ENCODE measurements at regions not wholly inside any gene's neighbourhood (a gene's known extent, or its start where the extent isn't known, plus 50 kb on each side); places are given as distances from the start of the nearest gene placed in this dataset.

DNA sequence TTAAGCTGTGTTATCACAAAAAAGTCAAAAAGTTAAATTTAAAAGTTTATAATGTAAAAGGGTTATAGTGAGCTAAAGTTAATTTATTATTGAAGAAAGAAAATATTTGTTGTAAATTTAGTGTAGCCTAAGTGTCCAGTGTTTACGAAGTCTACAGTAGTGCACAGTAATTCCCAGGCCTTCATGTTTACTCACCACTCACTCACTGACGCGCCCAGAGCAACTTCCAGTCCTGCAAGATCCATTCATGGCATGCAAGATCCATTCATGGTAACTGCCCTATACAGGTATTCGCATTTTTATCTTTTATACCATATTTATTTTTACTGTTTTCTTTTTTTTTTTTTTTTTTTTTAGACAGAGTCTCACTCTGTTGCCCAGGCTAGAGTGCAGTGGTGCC lies 69.5 kb downstream of the TPRA1 start:
- Mint-ChIP-seq H3K4me1 (peaks cover 19% of the 10 kb centered on the region), H3K27me3 (ENCODE audit: low read depth) (peaks cover 34% of the 10 kb centered on the region), H3K9me3 (peaks cover 6% of the 10 kb centered on the region), H3K36me3 (ENCODE audit: low read depth) (peaks cover 5% of the 10 kb centered on the region), H3K27ac (ENCODE audit: unreplicated experiment) (no peak overlapping the region), H3K4me3 (no peak overlapping the region)
- TF ChIP-seq, protein P1, sequence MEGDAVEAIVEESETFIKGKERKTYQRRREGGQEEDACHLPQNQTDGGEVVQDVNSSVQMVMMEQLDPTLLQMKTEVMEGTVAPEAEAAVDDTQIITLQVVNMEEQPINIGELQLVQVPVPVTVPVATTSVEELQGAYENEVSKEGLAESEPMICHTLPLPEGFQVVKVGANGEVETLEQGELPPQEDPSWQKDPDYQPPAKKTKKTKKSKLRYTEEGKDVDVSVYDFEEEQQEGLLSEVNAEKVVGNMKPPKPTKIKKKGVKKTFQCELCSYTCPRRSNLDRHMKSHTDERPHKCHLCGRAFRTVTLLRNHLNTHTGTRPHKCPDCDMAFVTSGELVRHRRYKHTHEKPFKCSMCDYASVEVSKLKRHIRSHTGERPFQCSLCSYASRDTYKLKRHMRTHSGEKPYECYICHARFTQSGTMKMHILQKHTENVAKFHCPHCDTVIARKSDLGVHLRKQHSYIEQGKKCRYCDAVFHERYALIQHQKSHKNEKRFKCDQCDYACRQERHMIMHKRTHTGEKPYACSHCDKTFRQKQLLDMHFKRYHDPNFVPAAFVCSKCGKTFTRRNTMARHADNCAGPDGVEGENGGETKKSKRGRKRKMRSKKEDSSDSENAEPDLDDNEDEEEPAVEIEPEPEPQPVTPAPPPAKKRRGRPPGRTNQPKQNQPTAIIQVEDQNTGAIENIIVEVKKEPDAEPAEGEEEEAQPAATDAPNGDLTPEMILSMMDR (conservative IDR thresholded peaks at IDR 0.05), result no peak
- no peak for DNase-seq (ENCODE audit: low read depth, low spot score)

- peaks cover 6% of the 10 kb centered on the region for H3K9me3 Mint-ChIP-seq
- no peak overlapping the region for H3K27ac Mint-ChIP-seq (ENCODE audit: unreplicated experiment)
- no peak for DNase-seq (ENCODE audit: low read depth, low spot score)
- no peak overlapping the region for H3K4me3 Mint-ChIP-seq
- TF ChIP-seq, protein P1 (conservative IDR thresholded peaks at IDR 0.05), result no peak
- H3K4me1 Mint-ChIP-seq, result no peaks in the 10 kb centered on the region
- peaks cover 5% of the 10 kb centered on the region for H3K36me3 Mint-ChIP-seq (ENCODE audit: low read depth)
- peaks cover 38% of the 10 kb centered on the region for H3K27me3 Mint-ChIP-seq (ENCODE audit: low read depth)
These were observed 72.0 kb downstream of the TPRA1 start for GRCh38 chr3:127518456-127519081.

DNA sequence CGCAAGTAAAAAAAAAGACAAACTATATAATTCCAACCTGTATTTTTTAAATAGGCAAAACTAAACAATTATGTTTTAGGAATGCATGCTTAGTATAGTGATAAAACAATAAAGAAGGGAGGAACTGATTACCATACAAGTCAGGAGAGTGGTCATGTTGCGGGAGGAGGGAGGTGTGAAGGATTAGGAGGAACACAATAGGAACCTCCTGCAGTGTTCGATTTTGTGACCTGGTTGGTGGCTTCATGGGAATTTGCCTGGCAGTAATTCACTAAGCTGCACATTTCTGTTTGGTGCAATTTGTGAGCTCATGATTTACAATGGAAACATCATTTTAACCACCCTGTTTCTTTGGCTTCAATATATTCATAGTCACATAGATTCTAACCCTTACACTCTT lies 78.3 kb downstream of the TPRA1 start:
- TF ChIP-seq, protein P1 (conservative IDR thresholded peaks at IDR 0.05), result no peak
- no peak for DNase-seq (ENCODE audit: low read depth, low spot score)
- no peak overlapping the region for H3K27ac Mint-ChIP-seq (ENCODE audit: unreplicated experiment)
- no peaks in the 10 kb centered on the region for H3K9me3 Mint-ChIP-seq
- peaks cover 33% of the 10 kb centered on the region for H3K27me3 Mint-ChIP-seq (ENCODE audit: low read depth)
- no peak overlapping the region for H3K4me3 Mint-ChIP-seq
- no peaks in the 10 kb centered on the region for H3K36me3 Mint-ChIP-seq (ENCODE audit: low read depth)
- no peaks in the 10 kb centered on the region for H3K4me1 Mint-ChIP-seq

GRCh38 chr3:127501177-127501576 lies 89.4 kb downstream of the TPRA1 start:
- Mint-ChIP-seq H3K27me3 (ENCODE audit: low read depth) (peaks cover 18% of the 10 kb centered on the region), H3K9me3 (peaks cover 19% of the 10 kb centered on the region), H3K36me3 (ENCODE audit: low read depth) (peaks cover 4% of the 10 kb centered on the region), H3K4me3 (no peak overlapping the region), H3K27ac (ENCODE audit: unreplicated experiment) (no peak overlapping the region), H3K4me1 (no peaks in the 10 kb centered on the region)
- DNase-seq (ENCODE audit: low read depth, low spot score), result no peak
- TF ChIP-seq, protein P1 (conservative IDR thresholded peaks at IDR 0.05), result no peak

DNA sequence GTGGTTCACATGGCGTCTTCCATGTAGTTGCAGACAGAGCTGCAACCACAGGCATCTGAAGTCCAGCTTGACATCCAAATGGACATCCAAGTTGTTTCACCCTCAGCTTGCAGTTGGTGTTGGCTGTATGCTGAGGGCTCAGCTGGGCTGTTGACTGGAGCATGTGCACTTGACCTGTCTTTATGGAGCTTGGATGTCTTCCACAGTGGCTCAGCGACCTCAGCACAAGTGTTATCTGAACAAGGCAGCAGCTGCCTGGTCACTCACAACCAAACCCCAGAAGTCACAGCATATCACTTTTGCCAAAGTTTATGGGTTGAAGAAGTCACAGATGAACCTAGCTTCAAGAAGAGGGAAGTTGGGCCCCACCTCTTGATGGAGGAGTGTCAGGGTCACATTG lies 92.9 kb downstream of the TPRA1 start:
- peaks cover 18% of the 10 kb centered on the region for H3K27me3 Mint-ChIP-seq (ENCODE audit: low read depth)
- no peak overlapping the region for H3K4me3 Mint-ChIP-seq

More for the DNA sequence above, 92.9 kb downstream of the TPRA1 start:
- DNase-seq (ENCODE audit: low read depth, low spot score), result no peak
- H3K27ac Mint-ChIP-seq (ENCODE audit: unreplicated experiment), result no peak overlapping the region
- H3K4me1 Mint-ChIP-seq, result no peaks in the 10 kb centered on the region
- H3K36me3 Mint-ChIP-seq (ENCODE audit: low read depth), result peaks cover 4% of the 10 kb centered on the region
- peaks cover 15% of the 10 kb centered on the region for H3K9me3 Mint-ChIP-seq
- TF ChIP-seq, protein P1 (conservative IDR thresholded peaks at IDR 0.05), result no peak
